ENCODE measurements at regions not wholly inside any gene's neighbourhood (a gene's known extent, or its start where the extent isn't known, plus 50 kb on each side); places are given as distances from the start of the nearest gene placed in this dataset.

DNA sequence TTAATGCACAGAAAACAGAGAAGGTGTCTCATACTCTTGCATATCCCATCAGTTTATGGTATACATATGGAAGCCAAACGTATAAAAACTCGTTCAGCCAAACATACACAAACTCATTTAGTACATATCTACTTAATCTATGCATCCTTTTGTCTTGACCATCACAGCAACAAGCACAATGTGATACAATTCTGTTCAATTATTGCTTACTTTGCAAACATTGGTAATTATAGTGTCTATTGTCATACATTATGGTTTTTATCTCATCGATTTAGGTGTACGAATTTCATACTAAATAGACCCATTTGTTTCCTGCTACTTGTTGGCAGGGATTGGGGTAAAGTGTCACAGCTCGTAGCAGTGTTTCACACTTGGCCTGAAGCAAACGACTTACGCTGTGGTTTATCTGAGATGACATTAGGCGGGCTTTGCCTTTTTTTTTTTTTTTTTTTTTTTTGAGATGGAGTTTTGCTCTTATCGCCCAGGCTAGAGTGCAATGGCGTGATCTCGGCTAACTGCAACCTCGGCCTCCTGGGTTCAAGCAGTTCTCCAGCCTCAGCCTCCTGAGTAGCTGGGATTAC is 425.9 kb upstream of the JARID2 start:
- DNase-seq (ENCODE audit: low read depth) = no peak

DNA sequence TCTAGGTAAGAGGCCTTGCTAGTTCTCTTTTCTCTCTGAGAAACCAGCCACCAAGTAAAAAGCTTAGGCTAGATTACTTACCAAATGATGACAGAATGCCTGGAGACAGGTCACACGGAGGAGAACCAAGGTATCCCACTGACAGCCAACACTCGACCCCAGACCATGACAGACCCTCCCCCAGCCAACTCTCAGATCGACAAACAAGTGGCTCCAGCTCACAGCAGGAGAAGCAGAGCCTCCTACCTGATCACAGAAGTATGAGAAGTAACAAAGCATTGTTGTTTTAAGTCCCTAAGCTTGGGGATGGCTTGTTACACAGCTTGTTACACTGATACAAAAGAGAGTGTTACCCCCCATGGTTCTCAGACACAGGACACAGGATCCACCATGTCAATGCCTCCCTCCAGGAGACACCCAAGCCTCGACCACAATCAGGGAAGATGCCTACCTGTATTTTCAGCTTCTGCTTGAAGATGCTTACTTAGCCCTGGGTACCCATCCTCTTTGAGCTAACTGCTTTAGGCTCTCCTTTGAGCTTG is 423.8 kb upstream of the JARID2 start:
- no peak for DNase-seq (ENCODE audit: low read depth)

DNA sequence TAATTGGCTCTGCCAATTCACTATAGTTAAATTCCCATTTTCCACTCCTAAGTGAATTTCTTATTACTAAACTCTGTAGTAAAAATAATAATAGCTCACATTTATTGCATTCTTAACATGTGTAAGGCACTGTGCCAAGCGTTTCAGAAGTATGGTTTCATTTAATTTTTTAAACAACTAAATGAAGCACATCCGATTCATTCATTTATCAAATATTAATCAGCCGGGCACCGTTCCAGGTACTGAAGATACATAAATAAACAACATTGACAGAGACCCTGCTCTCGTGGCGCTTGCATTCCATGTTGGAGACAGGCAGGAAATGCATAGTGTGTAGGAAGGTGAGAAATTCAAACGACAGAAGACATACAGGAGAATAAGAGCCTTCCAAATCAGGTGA is 423.2 kb upstream of the JARID2 start:
- DNase-seq (ENCODE audit: low read depth) = no peak

DNA sequence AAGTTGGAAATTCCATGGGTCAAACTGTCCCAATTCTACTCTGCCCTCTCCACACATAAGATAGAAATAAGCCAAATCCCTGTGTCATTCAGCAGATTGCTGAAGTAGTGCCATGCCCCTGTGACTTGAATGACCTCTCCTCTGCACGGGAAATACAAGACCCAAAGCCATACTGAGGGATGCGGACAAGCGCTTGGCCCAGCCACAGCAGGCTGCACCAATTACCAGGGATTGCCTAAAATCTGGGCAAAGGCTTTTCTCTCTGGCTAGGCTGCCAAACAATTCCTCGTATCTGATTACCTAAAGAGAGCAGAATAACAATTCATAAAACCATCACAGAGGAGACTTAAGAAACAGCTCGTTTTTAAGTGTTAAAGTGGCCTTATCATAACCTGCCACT is 421.8 kb upstream of the JARID2 start:
- no peak for DNase-seq (ENCODE audit: low read depth)

DNA sequence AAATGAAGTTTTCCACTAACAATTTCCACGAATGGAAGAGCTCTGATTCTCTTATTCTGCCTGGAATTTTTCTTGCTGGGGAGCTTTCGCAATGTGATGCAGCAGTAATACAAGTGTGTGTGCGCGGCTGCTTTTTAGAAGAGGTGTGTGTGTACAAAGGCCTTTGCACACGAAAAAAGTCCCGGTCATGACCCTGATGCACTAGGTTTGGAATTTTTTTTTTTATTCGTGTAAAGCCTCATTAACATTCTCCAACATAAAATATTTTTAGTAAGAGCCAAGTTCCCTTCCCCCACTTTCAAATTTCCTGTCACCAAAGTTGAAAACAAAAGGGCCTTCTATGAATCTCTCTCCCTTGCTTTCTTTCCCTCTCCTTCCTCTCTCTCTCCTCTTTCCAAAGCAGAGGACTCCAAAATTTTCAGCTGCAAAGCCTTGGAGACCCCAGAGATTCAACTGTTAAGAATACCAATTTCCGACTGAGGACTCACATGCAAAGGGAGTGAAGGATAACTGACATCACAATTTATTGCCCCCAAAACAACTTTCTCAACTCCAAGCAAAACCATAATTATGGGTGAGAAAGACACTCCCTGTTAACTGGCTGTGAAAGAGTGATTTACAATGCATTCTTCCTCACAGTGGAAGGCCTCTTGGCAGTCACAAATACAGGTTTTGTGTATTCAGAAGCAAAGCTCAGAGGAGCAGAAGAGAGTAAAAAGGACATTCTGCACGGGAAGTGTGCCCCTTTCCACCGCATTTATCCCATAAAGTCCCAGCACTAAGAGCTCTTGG is 421.2 kb upstream of the JARID2 start:
- no peak for DNase-seq (ENCODE audit: low read depth)

DNA sequence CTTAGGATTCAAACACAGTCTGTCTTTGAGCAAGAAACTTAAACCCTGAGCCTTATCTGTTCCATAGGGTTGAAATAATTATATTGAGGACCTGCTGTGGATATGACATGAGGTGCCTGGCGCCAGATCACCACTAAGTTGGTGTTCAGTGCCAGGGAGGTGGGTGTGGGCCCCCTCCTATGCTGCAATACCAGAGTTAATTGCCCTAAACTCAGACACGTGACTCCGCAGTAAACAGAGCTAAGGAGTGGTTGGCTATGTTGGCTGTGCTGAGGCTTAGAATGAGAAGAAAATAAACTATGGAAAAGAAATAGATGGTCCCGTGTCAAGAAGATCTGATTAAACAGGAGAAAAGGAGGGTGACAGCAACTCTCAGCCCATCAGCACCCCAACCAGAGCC is 419.4 kb upstream of the JARID2 start:
- no peak for DNase-seq (ENCODE audit: low read depth)

DNA sequence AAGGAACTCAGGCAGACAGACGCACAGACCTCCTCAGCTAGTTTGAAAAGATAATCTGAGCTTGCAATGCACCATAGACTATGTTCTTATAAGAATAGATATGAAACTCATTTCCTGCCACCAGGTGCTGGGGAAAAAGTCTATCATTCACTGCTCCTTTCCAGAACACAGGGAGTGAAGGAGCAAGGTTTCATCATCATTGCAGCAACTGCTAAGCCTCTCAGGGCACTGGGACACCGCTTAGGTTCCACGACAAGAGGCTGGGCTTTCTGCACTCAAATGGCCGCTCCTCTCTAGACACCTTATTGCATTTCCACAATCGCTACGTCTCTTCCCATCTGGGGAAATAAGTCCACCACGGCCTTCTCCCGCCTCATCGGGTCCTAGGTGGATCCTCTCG is 418.5 kb upstream of the JARID2 start:
- no peak for DNase-seq (ENCODE audit: low read depth)

DNA sequence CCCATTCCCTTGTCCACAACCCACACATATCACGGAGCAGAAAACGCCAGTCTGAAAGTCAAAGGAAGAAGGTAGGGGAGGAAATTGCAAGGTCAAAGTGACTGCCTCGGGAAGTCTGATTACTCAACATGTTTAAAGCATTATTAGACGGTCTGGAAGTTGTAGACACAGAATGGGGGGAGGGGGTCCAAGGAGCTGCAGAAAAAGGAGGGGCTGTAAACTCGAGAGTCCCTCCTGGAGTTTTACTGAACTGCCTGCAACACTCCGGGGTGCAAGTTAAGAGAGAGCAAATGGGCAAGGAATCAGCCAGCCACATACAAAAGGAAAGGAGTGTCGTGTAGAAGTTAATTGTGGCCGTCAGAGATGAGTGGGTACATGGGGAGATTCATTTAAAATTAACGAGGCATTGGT is 417.7 kb upstream of the JARID2 start:
- no peak for DNase-seq (ENCODE audit: low read depth)

DNA sequence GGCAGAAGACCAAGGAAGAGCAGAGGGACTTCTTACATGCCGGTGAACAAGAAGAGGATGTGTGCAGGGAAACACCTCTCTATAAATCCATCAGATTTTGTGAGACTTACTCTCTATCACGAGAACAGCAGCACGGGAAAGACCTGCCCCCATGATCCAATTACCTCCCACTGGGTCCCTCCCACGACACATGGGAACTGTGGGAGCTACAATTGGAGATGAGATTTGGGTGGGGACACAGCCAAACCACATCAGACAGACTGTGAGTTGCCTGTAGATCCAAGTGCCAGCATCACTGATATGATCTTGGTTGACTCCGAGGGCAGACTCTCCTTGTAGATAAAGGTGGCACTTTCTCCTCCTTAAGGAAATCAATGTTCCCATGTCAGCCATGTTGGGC is 414.8 kb upstream of the JARID2 start:
- DNase-seq (ENCODE audit: low read depth) = no peak

DNA sequence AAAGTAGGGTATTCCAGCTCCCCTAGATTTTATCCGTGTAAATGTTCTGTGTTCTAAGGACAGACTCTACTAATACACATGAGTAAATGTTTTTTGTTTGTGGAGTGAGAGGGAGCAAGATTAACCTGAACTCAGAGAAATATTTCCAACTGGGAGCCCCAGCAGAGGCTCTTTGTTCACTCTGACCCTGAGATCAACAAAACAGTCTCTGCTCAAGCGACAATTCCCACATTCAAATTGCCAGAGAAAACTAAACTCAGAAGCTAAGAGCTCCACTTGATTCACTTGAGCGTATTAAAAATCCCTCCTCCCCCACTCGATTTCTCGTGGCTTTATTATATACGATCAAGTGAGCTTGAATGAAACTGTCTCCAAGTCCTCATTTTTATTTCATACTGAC is 413.9 kb upstream of the JARID2 start:
- DNase-seq (ENCODE audit: low read depth) = no peak

DNA sequence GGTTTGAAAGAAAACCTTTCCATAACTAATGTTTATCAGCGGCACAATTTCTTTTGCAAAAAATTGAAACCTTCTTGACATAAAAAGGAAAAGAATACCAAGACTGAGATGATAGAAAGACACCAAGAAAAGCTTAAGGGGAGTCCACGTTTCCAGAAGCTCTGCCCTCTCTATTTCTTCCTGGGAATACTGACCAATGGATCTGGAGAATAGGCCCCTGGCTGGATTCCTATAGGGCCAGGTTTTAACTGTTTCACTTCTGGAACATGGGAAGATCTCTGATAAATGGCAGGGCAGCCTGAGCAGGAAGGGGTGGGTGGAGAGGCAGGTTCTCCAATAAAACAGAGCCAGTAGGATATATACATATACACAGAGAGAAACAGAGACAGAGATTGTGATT is 413.4 kb upstream of the JARID2 start:
- no peak for DNase-seq (ENCODE audit: low read depth)

DNA sequence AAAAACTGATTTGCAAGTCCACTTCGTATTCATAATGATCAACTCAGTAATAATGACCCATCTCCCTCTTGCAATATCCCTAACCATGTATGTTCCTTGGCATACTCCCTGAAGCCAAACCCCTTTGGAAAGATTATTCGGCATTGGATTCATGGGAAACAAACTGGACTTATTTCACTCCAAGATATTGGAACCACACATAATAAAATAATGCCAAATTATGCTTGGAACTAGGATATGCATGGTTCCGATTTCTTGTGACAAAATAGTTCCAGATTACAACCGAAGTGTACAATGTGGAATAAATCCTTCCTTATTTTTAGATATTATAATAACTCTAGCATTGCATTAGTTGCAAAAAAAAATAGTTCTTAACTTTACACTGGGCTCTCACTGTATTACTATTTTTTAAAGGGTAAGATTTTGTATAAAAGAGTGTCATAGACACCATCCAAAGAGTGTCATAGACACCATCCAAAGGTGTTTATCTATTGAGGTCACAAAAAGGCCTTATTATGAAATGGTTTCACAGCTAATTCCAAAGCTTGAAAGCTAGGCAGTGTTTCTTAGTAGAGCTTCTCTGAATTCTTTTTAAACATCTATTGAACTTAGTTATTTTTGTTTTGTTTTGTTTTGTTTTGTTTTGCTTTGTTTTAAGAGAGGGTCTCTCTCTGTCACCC is 410.9 kb upstream of the JARID2 start:
- DNase-seq (ENCODE audit: low read depth) = no peak

DNA sequence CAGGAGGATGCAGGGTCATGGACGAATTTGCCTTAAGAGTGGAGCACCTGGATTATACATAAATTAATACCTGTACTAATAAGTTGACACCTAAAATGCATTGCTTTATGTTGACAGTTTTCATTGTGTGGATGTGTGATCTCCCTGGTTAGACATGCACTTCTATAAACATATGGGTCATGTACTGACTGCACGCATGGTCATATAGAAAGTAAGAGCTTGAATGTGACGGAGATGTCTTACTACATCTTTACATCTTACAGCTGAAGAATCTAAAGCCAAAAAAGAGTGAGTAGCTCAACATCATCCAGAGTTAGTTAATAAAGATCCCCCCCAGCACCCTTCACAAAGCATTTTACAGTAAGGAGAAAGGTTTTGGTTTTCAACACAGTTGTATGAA is 408.4 kb upstream of the JARID2 start:
- no peak for DNase-seq (ENCODE audit: low read depth)

DNA sequence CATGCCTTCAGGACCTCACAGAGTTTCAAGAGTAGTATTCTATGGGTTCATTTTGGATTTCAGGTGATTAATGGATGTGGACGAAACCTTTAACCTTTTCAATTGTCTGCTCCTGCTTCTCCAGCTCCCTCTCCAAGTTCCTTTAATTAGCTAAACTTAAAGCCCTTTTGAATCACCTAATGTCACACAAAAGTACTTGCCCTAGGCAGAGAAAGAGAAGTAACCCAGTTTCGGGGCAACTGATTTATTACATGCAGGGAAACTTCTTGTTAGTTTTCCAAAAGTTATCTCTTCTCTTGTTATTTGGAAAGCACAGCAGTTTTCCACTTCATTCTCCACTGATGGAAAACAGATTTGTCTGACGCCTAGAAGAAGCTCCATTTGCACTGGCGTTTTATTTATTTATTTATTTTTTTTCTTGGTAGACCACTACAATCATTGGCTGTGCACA is 407.7 kb upstream of the JARID2 start:
- no peak for DNase-seq (ENCODE audit: low read depth)

DNA sequence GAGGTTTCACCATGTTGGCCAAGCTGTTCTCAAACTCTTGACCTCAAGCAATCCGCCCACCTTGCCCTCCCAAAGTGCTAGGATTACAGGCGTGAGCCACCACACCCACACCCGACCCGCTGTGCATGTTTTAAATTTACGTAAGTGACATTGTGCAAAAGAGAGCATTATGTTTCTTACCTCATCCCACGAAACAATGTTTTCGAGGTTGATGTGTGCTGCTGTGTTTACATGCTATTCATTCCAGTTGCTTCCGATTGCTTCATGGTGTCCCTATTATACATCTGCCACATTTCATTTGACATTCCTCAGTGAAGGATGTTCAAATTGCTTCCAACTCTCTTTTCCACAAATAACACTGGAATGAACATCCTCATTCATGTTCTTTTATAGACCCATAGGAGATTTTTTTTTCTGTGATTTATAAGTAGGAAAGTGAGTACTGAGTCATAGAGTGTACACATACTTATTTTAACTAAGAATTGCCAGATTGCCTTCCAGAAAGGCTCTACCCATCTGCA is 403.9 kb upstream of the JARID2 start:
- DNase-seq (ENCODE audit: low read depth) = no peak

DNA sequence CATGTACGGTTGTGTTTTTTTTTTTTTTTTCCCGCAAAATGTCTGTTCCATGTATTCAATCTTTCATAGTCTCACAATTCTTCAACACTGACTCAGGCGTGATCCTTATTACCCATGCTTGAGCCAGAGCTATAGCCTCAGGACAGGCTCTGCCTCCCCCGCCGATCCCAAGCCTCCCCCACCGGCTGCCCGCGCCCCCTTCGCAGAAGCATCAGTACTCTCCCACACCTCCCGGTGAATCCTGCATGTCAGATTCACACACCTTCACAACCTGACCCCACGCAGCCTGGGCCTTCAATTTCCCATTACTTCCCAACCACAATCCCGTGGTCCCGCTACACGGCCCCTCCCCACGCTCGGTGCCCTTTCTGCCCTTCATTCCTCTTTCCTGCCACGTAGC is 401.5 kb upstream of the JARID2 start:
- DNase-seq (ENCODE audit: low read depth) = no peak

DNA sequence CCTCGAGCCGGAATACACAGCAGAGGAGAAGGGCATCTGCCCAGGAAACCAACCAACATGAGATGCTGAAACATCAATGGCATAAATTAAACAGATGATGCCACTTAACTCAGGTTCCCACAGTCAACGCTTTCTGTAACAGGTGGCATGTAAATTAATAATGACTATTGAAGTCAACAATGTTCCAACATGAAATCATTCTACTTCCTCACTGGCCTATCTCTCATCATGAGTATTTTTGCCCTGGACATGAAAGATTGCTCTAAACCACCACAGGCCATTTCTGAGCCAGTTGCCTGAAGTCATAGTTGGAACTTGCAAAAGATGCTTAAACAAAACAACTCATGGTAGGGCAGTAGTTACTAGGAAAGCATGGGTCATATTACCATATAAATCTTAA is 397.9 kb upstream of the JARID2 start:
- no peak for DNase-seq (ENCODE audit: low read depth)

DNA sequence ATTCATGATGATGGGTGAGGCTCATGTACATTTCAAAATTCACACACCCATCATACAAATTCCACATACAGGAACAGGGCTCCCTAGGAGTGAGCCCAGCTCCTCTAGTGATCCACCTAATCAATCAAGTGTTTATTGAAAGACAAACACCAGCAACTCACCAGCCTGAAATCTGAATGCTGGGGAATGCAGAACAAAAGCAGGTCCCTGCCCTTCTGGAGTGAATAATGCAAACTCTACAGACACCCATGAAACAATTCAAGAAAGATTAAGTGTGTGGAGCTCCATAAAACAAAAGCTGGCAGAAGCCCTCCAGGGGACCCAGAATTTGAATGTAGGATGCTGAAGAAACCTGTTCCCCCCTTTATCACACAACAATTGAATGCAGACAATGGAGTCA is 396.7 kb upstream of the JARID2 start:
- no peak for DNase-seq (ENCODE audit: low read depth)

DNA sequence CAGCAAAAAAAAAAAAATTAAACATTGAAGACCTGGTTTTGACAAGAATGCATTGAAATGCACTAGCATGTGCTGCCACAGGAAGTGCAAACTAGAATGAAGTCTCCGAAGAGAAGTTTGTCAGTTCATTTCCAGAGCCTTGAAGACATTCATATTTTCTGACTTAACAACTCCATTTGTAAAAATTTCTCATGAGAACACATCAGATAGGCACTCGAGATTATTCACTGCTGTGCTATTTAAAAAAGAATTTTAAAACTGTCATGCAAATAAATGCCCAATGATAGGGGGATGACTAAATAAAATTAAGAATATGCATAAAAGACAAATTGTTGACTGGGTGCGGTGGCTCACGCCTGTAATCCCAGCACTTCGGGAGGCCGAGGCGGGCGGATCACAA is 394.6 kb upstream of the JARID2 start:
- no peak for DNase-seq (ENCODE audit: low read depth)

DNA sequence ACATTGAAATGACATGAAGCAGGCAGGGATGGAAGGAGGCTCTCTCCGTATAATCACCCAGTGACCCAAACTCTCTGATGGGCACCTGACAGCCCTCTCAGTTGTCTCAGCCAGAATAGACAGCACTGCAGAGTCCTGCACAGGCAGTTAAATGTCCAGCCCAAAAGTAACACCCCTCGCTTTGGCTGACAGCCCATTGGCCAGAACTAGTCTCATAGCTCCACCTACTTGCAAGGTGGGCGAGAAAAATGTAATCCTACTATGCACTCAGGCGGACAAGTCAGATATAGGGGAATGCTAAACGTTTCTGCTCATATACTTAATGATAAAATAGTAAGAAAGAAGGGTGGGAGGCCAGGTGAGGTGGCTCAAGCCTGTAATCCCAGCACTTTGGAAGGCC is 393.5 kb upstream of the JARID2 start:
- no peak for DNase-seq (ENCODE audit: low read depth)

DNA sequence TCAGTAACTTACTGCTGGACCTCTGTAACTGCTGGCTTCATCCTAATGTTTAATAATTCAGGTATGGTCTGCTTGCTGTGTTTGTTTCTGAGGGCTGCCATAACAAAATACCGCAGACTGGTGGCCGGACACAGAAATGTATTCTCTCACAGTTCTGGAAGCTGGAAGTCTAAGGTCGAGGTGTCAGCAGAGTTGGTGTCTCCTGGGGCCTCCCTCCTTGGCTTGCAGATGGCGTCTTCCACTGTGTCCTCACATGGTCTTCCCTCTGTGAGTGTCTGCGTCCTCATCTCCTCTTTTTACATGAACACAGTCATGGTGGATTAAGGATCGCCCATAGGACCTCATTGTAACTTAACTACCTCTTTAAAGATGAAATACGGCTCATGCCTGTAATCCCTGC is 389.7 kb upstream of the JARID2 start:
- DNase-seq (ENCODE audit: low read depth) = no peak

DNA sequence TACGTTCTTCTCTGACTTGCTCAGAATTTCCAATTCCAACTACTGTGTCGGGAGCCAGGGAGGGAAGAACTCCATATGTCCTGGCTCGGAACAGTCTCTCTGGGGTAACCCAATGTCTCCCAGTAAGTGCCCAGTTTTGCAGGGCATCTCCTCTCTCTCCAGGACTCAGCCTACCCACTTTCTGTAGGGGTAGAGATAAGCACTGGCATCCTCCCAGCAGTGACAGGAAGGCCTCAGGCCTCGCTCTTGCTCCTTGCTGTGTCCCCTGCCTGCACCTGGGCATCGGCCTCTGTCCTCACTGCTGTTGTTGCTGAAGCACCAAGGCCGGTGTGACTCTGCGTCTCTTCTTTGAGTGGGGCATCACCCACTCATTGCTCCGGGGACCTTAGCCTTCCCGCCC is 388.9 kb upstream of the JARID2 start:
- no peak for DNase-seq (ENCODE audit: low read depth)

DNA sequence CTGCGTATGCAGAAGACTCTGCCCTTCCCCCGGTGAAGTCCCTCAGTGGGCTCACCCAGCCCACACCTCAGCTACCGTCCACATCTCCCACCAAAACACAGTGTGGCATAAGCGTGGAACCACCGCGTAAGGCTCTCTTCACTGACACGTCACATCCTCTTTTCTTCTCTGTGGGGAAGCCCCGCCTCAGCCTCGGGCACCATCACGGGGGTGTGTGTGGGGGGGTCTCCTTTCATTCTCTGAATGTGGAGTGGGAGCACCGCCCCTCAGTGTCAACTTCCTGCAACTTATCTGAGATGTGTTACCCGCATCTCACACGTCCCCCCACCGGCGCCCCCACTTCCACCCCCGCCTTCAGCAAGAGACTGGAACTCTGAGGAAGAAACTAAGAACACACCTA is 388.4 kb upstream of the JARID2 start:
- DNase-seq (ENCODE audit: low read depth) = peak; percentile 56
